ENCODE measurements at regions not wholly inside any gene's neighbourhood (a gene's known extent, or its start where the extent isn't known, plus 50 kb on each side); places are given as distances from the start of the nearest gene placed in this dataset.

GRCh38 chr2:37464067-37464466 lies 119.6 kb downstream of the QPCT start (continued):
- TF ChIP-seq, protein P1, sequence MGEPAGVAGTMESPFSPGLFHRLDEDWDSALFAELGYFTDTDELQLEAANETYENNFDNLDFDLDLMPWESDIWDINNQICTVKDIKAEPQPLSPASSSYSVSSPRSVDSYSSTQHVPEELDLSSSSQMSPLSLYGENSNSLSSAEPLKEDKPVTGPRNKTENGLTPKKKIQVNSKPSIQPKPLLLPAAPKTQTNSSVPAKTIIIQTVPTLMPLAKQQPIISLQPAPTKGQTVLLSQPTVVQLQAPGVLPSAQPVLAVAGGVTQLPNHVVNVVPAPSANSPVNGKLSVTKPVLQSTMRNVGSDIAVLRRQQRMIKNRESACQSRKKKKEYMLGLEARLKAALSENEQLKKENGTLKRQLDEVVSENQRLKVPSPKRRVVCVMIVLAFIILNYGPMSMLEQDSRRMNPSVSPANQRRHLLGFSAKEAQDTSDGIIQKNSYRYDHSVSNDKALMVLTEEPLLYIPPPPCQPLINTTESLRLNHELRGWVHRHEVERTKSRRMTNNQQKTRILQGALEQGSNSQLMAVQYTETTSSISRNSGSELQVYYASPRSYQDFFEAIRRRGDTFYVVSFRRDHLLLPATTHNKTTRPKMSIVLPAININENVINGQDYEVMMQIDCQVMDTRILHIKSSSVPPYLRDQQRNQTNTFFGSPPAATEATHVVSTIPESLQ (CRISPR knock-in tag; IDR thresholded peaks at IDR 0.05), result no peak

- peaks cover 2% of the 10 kb centered on the region; the same call in 1 of the 2 replicates for H3K4me1 Mint-ChIP-seq
- no peaks in the 10 kb centered on the region for H3K9me3 Mint-ChIP-seq
- H3K4me3 Mint-ChIP-seq, result no peak overlapping the region
- no peak for ATAC-seq
- H3K27me3 Mint-ChIP-seq (ENCODE audit: low read depth), result no peaks in the 10 kb centered on the region
- no peaks in the 10 kb centered on the region for H3K36me3 Mint-ChIP-seq
- ChIA-PET CTCF (no interaction called here), POLR2A (no interaction called here)
- H3K27ac Mint-ChIP-seq, result no peak overlapping the region
- TF ChIP-seq CREM (CRISPR knock-in tag; IDR thresholded peaks at IDR 0.05) (no peak), ZNF121 (CRISPR knock-in tag; IDR thresholded peaks at IDR 0.05) (no peak), ZNF423 (CRISPR knock-in tag; IDR thresholded peaks at IDR 0.05) (no peak)
- DNase-seq (ENCODE audit: low spot score), result no peak
Observed at GRCh38 chr2:37466533-37467222, 122.2 kb downstream of the QPCT start.

- no peak overlapping the region for H3K27ac Mint-ChIP-seq
Observed at GRCh38 chr2:37468170-37468569, 123.7 kb downstream of the QPCT start.

GRCh38 chr2:37469126-37469525 lies 124.7 kb downstream of the QPCT start:
- TF ChIP-seq, protein P2, sequence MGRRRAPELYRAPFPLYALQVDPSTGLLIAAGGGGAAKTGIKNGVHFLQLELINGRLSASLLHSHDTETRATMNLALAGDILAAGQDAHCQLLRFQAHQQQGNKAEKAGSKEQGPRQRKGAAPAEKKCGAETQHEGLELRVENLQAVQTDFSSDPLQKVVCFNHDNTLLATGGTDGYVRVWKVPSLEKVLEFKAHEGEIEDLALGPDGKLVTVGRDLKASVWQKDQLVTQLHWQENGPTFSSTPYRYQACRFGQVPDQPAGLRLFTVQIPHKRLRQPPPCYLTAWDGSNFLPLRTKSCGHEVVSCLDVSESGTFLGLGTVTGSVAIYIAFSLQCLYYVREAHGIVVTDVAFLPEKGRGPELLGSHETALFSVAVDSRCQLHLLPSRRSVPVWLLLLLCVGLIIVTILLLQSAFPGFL (CRISPR knock-in tag; IDR thresholded peaks at IDR 0.05; ENCODE audit: borderline replicate concordance), result no peak
- TF ChIP-seq MAX (CRISPR knock-in tag; IDR thresholded peaks at IDR 0.05) (no peak), SMAD3 (CRISPR knock-in tag; IDR thresholded peaks at IDR 0.05; ENCODE audit: borderline replicate concordance) (no peak), SOX15 (CRISPR knock-in tag; IDR thresholded peaks at IDR 0.05) (no peak), RORB (CRISPR knock-in tag; IDR thresholded peaks at IDR 0.05) (no peak), ZNF219 (CRISPR knock-in tag; IDR thresholded peaks at IDR 0.05; ENCODE audit: borderline replicate concordance) (no peak), OVOL2 (CRISPR knock-in tag; IDR thresholded peaks at IDR 0.05; ENCODE audit: borderline replicate concordance) (no peak), NFYB (CRISPR knock-in tag; conservative IDR thresholded peaks at IDR 0.05; ENCODE audit: low read depth) (no peak)
- TF ChIP-seq, protein P3, sequence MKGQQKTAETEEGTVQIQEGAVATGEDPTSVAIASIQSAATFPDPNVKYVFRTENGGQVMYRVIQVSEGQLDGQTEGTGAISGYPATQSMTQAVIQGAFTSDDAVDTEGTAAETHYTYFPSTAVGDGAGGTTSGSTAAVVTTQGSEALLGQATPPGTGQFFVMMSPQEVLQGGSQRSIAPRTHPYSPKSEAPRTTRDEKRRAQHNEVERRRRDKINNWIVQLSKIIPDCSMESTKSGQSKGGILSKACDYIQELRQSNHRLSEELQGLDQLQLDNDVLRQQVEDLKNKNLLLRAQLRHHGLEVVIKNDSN (CRISPR knock-in tag; IDR thresholded peaks at IDR 0.05), result no peak
- H3K9me3 Mint-ChIP-seq, result no peaks in the 10 kb centered on the region
- H3K36me3 Mint-ChIP-seq, result no peaks in the 10 kb centered on the region
- no peak for ATAC-seq
- ChIA-PET POLR2A (no interaction called here), CTCF (no interaction called here)
- H3K4me1 Mint-ChIP-seq, result peaks cover under 1% of the 10 kb centered on the region; the same call in 1 of the 2 replicates
- DNase-seq (ENCODE audit: low spot score), result no peak
- no peak overlapping the region for H3K4me3 Mint-ChIP-seq
- no peak overlapping the region for H3K27ac Mint-ChIP-seq
- no peaks in the 10 kb centered on the region for H3K27me3 Mint-ChIP-seq (ENCODE audit: low read depth)

More at GRCh38 chr2:37468170-37468569, 123.7 kb downstream of the QPCT start:
- no peaks in the 10 kb centered on the region for H3K27me3 Mint-ChIP-seq (ENCODE audit: low read depth)
- H3K4me1 Mint-ChIP-seq, result peaks cover 2% of the 10 kb centered on the region; the same call in 1 of the 2 replicates
- no peaks in the 10 kb centered on the region for H3K9me3 Mint-ChIP-seq
- no peaks in the 10 kb centered on the region for H3K36me3 Mint-ChIP-seq
- ChIA-PET POLR2A (no interaction called here), CTCF (interaction anchor here (1.3 kb wide), 1 partner anchor 54 kb away, joined by 3 read pairs; no protein-coding TSS in a partner anchor)
- H3K4me3 Mint-ChIP-seq, result no peak overlapping the region
- TF ChIP-seq HMGA2 (CRISPR knock-in tag; IDR thresholded peaks at IDR 0.05) (no peak), ZNF121 (CRISPR knock-in tag; IDR thresholded peaks at IDR 0.05) (no peak), ATF1 (CRISPR knock-in tag; IDR thresholded peaks at IDR 0.05) (no peak), NFATC4 (CRISPR knock-in tag; IDR thresholded peaks at IDR 0.05) (no peak), SP1 (CRISPR knock-in tag; conservative IDR thresholded peaks at IDR 0.05) (no peak), ELF4 (CRISPR knock-in tag; IDR thresholded peaks at IDR 0.05; ENCODE audit: low read depth) (no peak)
- TF ChIP-seq, protein P4, sequence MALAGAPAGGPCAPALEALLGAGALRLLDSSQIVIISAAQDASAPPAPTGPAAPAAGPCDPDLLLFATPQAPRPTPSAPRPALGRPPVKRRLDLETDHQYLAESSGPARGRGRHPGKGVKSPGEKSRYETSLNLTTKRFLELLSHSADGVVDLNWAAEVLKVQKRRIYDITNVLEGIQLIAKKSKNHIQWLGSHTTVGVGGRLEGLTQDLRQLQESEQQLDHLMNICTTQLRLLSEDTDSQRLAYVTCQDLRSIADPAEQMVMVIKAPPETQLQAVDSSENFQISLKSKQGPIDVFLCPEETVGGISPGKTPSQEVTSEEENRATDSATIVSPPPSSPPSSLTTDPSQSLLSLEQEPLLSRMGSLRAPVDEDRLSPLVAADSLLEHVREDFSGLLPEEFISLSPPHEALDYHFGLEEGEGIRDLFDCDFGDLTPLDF (CRISPR knock-in tag; IDR thresholded peaks at IDR 0.05), result no peak
- no peak for DNase-seq (ENCODE audit: low spot score)
- no peak for ATAC-seq

Measured in WTC11 (cell line).